Keratinocyte (primary cell): ENCODE measurements at regions not wholly inside any gene's neighbourhood (a gene's known extent, or its start where the extent isn't known, plus 50 kb on each side); places are given as distances from the start of the nearest gene placed in this dataset.
"Not testable (repeated sequence)": the region's sequence is repeated elsewhere in the genome, so short reads cannot be mapped to it uniquely, and the experiment has no call there.

Source experiments
- EZH2 ChIP-seq: IDR thresholded peaks from one replicate; pipeline ENCODE4 v1.6.1; 2012; ENCODE audit warnings: inconsistent platforms, mild to moderate bottlenecking, low read length, moderate library complexity
- TF ChIP-seq, protein P1 (sequence below), 3 experiments: IDR thresholded peaks in 1 of 3; conservative IDR thresholded peaks in 1 of 3; optimal IDR thresholded peaks in 1 of 3; 2 replicates in 2 of 3; 3 replicates in 1 of 3; pipeline versions ENCODE3 to v1.5.1; 2011; ENCODE audit warnings: low read length in 3 of 3, mild to moderate bottlenecking in 3 of 3, moderate library complexity in 2 of 3, control low read depth in 1 of 3, inconsistent platforms in 1 of 3; ENCODE audit not compliant: insufficient read depth in 2 of 3; ENCODE audit errors: extremely low read depth in 1 of 3

GRCh38 chr9:79103257-79103656 lies 468.5 kb upstream of the TLE4 start:
- not testable (repeated sequence) for TF ChIP-seq EZH2
- TF ChIP-seq, protein P1, sequence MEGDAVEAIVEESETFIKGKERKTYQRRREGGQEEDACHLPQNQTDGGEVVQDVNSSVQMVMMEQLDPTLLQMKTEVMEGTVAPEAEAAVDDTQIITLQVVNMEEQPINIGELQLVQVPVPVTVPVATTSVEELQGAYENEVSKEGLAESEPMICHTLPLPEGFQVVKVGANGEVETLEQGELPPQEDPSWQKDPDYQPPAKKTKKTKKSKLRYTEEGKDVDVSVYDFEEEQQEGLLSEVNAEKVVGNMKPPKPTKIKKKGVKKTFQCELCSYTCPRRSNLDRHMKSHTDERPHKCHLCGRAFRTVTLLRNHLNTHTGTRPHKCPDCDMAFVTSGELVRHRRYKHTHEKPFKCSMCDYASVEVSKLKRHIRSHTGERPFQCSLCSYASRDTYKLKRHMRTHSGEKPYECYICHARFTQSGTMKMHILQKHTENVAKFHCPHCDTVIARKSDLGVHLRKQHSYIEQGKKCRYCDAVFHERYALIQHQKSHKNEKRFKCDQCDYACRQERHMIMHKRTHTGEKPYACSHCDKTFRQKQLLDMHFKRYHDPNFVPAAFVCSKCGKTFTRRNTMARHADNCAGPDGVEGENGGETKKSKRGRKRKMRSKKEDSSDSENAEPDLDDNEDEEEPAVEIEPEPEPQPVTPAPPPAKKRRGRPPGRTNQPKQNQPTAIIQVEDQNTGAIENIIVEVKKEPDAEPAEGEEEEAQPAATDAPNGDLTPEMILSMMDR (optimal IDR thresholded peaks at IDR 0.05 in 1 of 3, IDR thresholded peaks at IDR 0.05 in 1 of 3, conservative IDR thresholded peaks at IDR 0.05 in 1 of 3; ENCODE audit: extremely low read depth in 1 of 3, insufficient read depth in 2 of 3, low read length in 3 of 3): not testable (repeated sequence)
